Natural killer cell treated with Interleukin-12 subunit alpha and Interleukin-12 subunit beta and Interleukin-15 and Interleukin-18, amount 100 ng/mL, for 72 hours (primary cell): ENCODE measurements at regions not wholly inside any gene's neighbourhood (a gene's known extent, or its start where the extent isn't known, plus 50 kb on each side); places are given as distances from the start of the nearest gene placed in this dataset.

Source experiments
- ATAC-seq, 2 donors: fragments of 150-1000 bp; cut with Tn5 transposase in 1 of 2; sonication (Bioruptor Pico), chemical (Tn5 transposase) in 1 of 2; 2 replicates each; pipeline ENCODE4 v1.10.0; 2021
- DNase-seq: peaks from one replicate; pipeline ENCODE4 v3.0.0; 2022; ENCODE audit warnings: low spot score
- H3K27ac Mint-ChIP-seq, 2 donors: 1 replicate in 1 of 2; 2 replicates in 1 of 2; pipeline ENCODE4 v1.8.0; 2022; ENCODE audit warnings: mixed read lengths in 2 of 2, mild to moderate bottlenecking in 1 of 2, moderate library complexity in 1 of 2
- H3K27me3 Mint-ChIP-seq, 2 donors: 1 replicate in 1 of 2; 2 replicates in 1 of 2; pipeline ENCODE4 v1.8.0; 2022; ENCODE audit warnings: mixed read lengths in 2 of 2
- H3K36me3 Mint-ChIP-seq: one replicate; pipeline ENCODE4 v1.8.0; 2022; ENCODE audit warnings: mixed read lengths
- H3K4me1 Mint-ChIP-seq, 2 donors: 1 replicate in 1 of 2; 2 replicates in 1 of 2; pipeline ENCODE4 v1.8.0; 2022; ENCODE audit warnings: low read depth in 2 of 2, mixed read lengths in 2 of 2, mild to moderate bottlenecking in 1 of 2
- H3K4me3 Mint-ChIP-seq: one replicate; pipeline ENCODE4 v1.8.0; 2022; ENCODE audit warnings: mixed read lengths
- H3K9me3 Mint-ChIP-seq: 2 replicates; pipeline ENCODE4 v1.8.0; 2022; ENCODE audit warnings: mixed read lengths

GRCh38 chr13:106967391-106967790, 399.5 kb upstream of the ARGLU1 start:
- Mint-ChIP-seq H3K27me3 (no peaks in the 10 kb centered on the region), H3K4me3 (no peak overlapping the region), H3K27ac (no peak overlapping the region), H3K4me1 (no peaks in the 10 kb centered on the region), H3K36me3 (no peaks in the 10 kb centered on the region), H3K9me3 (peaks cover 12% of the 10 kb centered on the region)
- DNase-seq (no peak), ATAC-seq (no peak)

GRCh38 chr13:106963151-106963550, 395.2 kb upstream of the ARGLU1 start:
- Mint-ChIP-seq H3K9me3 (peaks cover 3% of the 10 kb centered on the region), H3K27ac (no peak overlapping the region), H3K4me3 (no peak overlapping the region), H3K27me3 (no peaks in the 10 kb centered on the region), H3K4me1 (no peaks in the 10 kb centered on the region), H3K36me3 (no peaks in the 10 kb centered on the region)
- DNase-seq = no peak
- no peak for ATAC-seq

GRCh38 chr13:106961651-106962050, 393.7 kb upstream of the ARGLU1 start:
- H3K27ac Mint-ChIP-seq = no peak overlapping the region
- H3K4me1 Mint-ChIP-seq = no peaks in the 10 kb centered on the region
- H3K4me3 Mint-ChIP-seq = no peak overlapping the region
- no peaks in the 10 kb centered on the region for H3K27me3 Mint-ChIP-seq
- ATAC-seq (no peak), DNase-seq (no peak)
- no peaks in the 10 kb centered on the region for H3K36me3 Mint-ChIP-seq
- peaks cover 3% of the 10 kb centered on the region for H3K9me3 Mint-ChIP-seq

- Mint-ChIP-seq H3K9me3 (peaks cover 3% of the 10 kb centered on the region), H3K27me3 (no peaks in the 10 kb centered on the region), H3K36me3 (no peaks in the 10 kb centered on the region), H3K4me1 (no peaks in the 10 kb centered on the region), H3K27ac (no peak overlapping the region), H3K4me3 (no peak overlapping the region)
- DNase-seq (no peak), ATAC-seq (no peak)
Observed at GRCh38 chr13:106961216-106961615, 393.3 kb upstream of the ARGLU1 start.

GRCh38 chr13:106958621-106959048, 390.7 kb upstream of the ARGLU1 start:
- Mint-ChIP-seq H3K9me3 (peaks cover 10% of the 10 kb centered on the region), H3K36me3 (no peaks in the 10 kb centered on the region), H3K4me3 (no peak overlapping the region), H3K4me1 (no peaks in the 10 kb centered on the region), H3K27me3 (no peaks in the 10 kb centered on the region), H3K27ac (no peak overlapping the region)
- ATAC-seq = no peak
- no peak for DNase-seq

GRCh38 chr13:106942563-106942962, 374.6 kb upstream of the ARGLU1 start:
- no peak overlapping the region for H3K27ac Mint-ChIP-seq
- peaks cover 8% of the 10 kb centered on the region for H3K9me3 Mint-ChIP-seq
- no peaks in the 10 kb centered on the region for H3K27me3 Mint-ChIP-seq
- ATAC-seq (no peak), DNase-seq (no peak)
- no peaks in the 10 kb centered on the region for H3K4me1 Mint-ChIP-seq
- no peak overlapping the region for H3K4me3 Mint-ChIP-seq
- no peaks in the 10 kb centered on the region for H3K36me3 Mint-ChIP-seq

- H3K9me3 Mint-ChIP-seq = peaks cover 5% of the 10 kb centered on the region
- H3K27ac Mint-ChIP-seq = no peak overlapping the region
- H3K4me1 Mint-ChIP-seq = no peaks in the 10 kb centered on the region
- no peak overlapping the region for H3K4me3 Mint-ChIP-seq
- DNase-seq = no peak
- no peaks in the 10 kb centered on the region for H3K27me3 Mint-ChIP-seq
- no peak for ATAC-seq
- no peaks in the 10 kb centered on the region for H3K36me3 Mint-ChIP-seq
Observed at GRCh38 chr13:106941779-106942178, 373.8 kb upstream of the ARGLU1 start.

- Mint-ChIP-seq H3K36me3 (no peaks in the 10 kb centered on the region), H3K27ac (no peak overlapping the region), H3K4me3 (no peak overlapping the region), H3K9me3 (no peaks in the 10 kb centered on the region), H3K4me1 (no peaks in the 10 kb centered on the region), H3K27me3 (peaks cover under 1 to 4% of the 10 kb centered on the region in 2 donors)
- DNase-seq (no peak), ATAC-seq (no peak)
Observed at GRCh38 chr13:106927421-106927820, 359.5 kb upstream of the ARGLU1 start.

- H3K9me3 Mint-ChIP-seq = no peaks in the 10 kb centered on the region
- no peaks in the 10 kb centered on the region for H3K36me3 Mint-ChIP-seq
- H3K4me3 Mint-ChIP-seq = no peak overlapping the region
- DNase-seq (no peak), ATAC-seq (no peak)
- peaks cover 15 to 25% of the 10 kb centered on the region in 2 donors for H3K27me3 Mint-ChIP-seq
- H3K27ac Mint-ChIP-seq = no peak overlapping the region
- peaks cover 0 to 3% of the 10 kb centered on the region in 2 donors for H3K4me1 Mint-ChIP-seq
Observed at GRCh38 chr13:106922384-106922783, 354.4 kb upstream of the ARGLU1 start.

- Mint-ChIP-seq H3K4me3 (no peak overlapping the region), H3K36me3 (no peaks in the 10 kb centered on the region), H3K27me3 (peaks cover 17 to 34% of the 10 kb centered on the region in 2 donors), H3K4me1 (peaks cover 0 to 3% of the 10 kb centered on the region in 2 donors), H3K9me3 (no peaks in the 10 kb centered on the region), H3K27ac (no peak overlapping the region)
- ATAC-seq (no peak), DNase-seq (no peak)
Observed at GRCh38 chr13:106919638-106920037, 351.7 kb upstream of the ARGLU1 start.

GRCh38 chr13:106919133-106919532, 351.2 kb upstream of the ARGLU1 start:
- Mint-ChIP-seq H3K27me3 (peaks cover 17 to 34% of the 10 kb centered on the region in 2 donors), H3K4me1 (peaks cover 0 to 3% of the 10 kb centered on the region in 2 donors), H3K4me3 (no peak overlapping the region), H3K27ac (no peak overlapping the region), H3K9me3 (no peaks in the 10 kb centered on the region), H3K36me3 (no peaks in the 10 kb centered on the region)
- DNase-seq = no peak
- ATAC-seq = no peak

GRCh38 chr13:106918557-106918860, 350.6 kb upstream of the ARGLU1 start:
- DNase-seq (no peak), ATAC-seq (no peak)
- Mint-ChIP-seq H3K36me3 (no peaks in the 10 kb centered on the region), H3K4me3 (peak overlapping the region; percentile 67), H3K9me3 (no peaks in the 10 kb centered on the region), H3K27ac (no peak overlapping the region), H3K27me3 (peaks cover 19 to 34% of the 10 kb centered on the region in 2 donors), H3K4me1 (peaks cover 0 to 3% of the 10 kb centered on the region in 2 donors)

GRCh38 chr13:106917673-106918556, 350.0 kb upstream of the ARGLU1 start:
- no peak overlapping the region for H3K27ac Mint-ChIP-seq
- H3K27me3 Mint-ChIP-seq = peaks cover 19 to 34% of the 10 kb centered on the region in 2 donors
- no peaks in the 10 kb centered on the region for H3K9me3 Mint-ChIP-seq
- H3K4me3 Mint-ChIP-seq = peak overlapping the region; percentile 67
- no peaks in the 10 kb centered on the region for H3K36me3 Mint-ChIP-seq
- ATAC-seq (peak; percentile 88 to 91), DNase-seq (peak; percentile 65)
- H3K4me1 Mint-ChIP-seq = peaks cover 0 to 3% of the 10 kb centered on the region in 2 donors

- Mint-ChIP-seq H3K4me3 (peak overlapping the region; percentile 67), H3K36me3 (no peaks in the 10 kb centered on the region), H3K9me3 (no peaks in the 10 kb centered on the region), H3K27ac (no peak overlapping the region), H3K4me1 (peaks cover 0 to 3% of the 10 kb centered on the region in 2 donors), H3K27me3 (peaks cover 16 to 30% of the 10 kb centered on the region in 2 donors)
- no peak for DNase-seq
- ATAC-seq = no peak
Observed at GRCh38 chr13:106917024-106917571, 349.2 kb upstream of the ARGLU1 start.
